Lung (tissue), 11 donors: ENCODE measurements at regions not wholly inside any gene's neighbourhood (a gene's known extent, or its start where the extent isn't known, plus 50 kb on each side); places are given as distances from the start of the nearest gene placed in this dataset.

Experiments
- ATAC-seq: fragments of 200-7000 bp; cut with Tn5 transposase; one replicate; pipeline ENCODE4 v1.9.1; 2020; ENCODE audit warnings: moderate number of reproducible peaks; ENCODE audit not compliant: insufficient read depth, low FRiP score
- DNase-seq, 3 donors: peaks; one replicate each; pipeline ENCODE4 v3.0.0-alpha.2; 2013 to 2017
- H3K27ac ChIP-seq, 2 donors: one replicate each; pipeline ENCODE4 v1.5.1; 2013; ENCODE audit warnings: mild to moderate bottlenecking in 2 of 2, moderate library complexity in 2 of 2, control low read depth in 1 of 2, inconsistent platforms in 1 of 2, low read depth in 1 of 2, low read length in 1 of 2
- H3K27me3 ChIP-seq, 3 donors: one replicate each; pipeline ENCODE4 v1.5.1; 2013; ENCODE audit warnings: low read length in 2 of 3; ENCODE audit not compliant: control insufficient read depth in 3 of 3, insufficient read depth in 3 of 3
- H3K36me3 ChIP-seq, 4 donors: one replicate each; pipeline ENCODE4 v1.5.1; 2013; ENCODE audit warnings: low read length in 4 of 4, mild to moderate bottlenecking in 1 of 4, moderate library complexity in 1 of 4; ENCODE audit not compliant: control insufficient read depth in 4 of 4, insufficient read depth in 4 of 4
- H3K4me1 ChIP-seq, 5 donors: one replicate each; pipeline ENCODE4 v1.5.1; 2013; ENCODE audit warnings: low read length in 5 of 5, mild to moderate bottlenecking in 2 of 5, moderate library complexity in 1 of 5; ENCODE audit not compliant: control insufficient read depth in 5 of 5, insufficient read depth in 5 of 5
- H3K4me3 ChIP-seq: one replicate; pipeline ENCODE4 v1.5.1; 2013; ENCODE audit warnings: mild to moderate bottlenecking, control low read depth, moderate library complexity
- H3K9ac ChIP-seq, 2 donors: one replicate each; pipeline ENCODE4 v1.5.1; 2013; ENCODE audit warnings: low read length in 2 of 2, control low read depth in 1 of 2; ENCODE audit not compliant: insufficient read depth in 1 of 2
- H3K9me3 ChIP-seq, 4 donors: one replicate each; pipeline ENCODE4 v1.5.1; 2013; ENCODE audit warnings: low read length in 3 of 4, mild to moderate bottlenecking in 1 of 4, moderate library complexity in 1 of 4; ENCODE audit not compliant: control insufficient read depth in 4 of 4, insufficient read depth in 3 of 4
- WGBS, 2 donors: extraction: QIAGEN DNeasy Blood & Tissue Kit; methylation state at CpG; one replicate each; pipeline ENCODE4 v1.1.7; 2013; 5-methylcytosine and 5-hydroxymethylcytosine counted together
- TF ChIP-seq, protein P1 (sequence below): IDR thresholded peaks from 2 replicates; pipeline ENCODE4 v1.5.1; 2012; ENCODE audit warnings: mild to moderate bottlenecking; ENCODE audit errors: control extremely low read depth, extremely low read depth
- donor health status: control.
- donor health status: control.
- donor health status: Bipolar disorder and iron deficiency.
- donor health status: healthy.
- donor health status: DM: yes; HTN: yes; CAD: no.

DNA sequence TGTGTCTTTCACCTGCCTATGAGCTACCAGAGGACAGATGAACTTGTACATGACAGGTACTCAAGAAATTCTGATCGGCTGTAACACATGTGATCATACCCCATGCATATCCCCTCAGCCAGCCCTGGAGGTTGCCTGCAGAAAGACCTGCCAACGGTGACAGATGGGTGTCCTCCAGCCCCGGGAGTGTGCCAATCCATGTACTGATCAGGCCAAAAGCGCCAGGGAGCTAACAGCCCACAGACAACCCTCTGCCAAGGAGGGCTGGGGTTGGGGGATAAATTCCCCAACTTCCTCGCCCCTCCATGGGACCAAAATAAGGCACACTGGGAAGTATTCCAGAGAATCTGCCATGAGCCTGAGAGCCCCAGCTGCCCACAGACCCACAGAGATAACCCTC, 189.4 kb downstream of the CCT6B start:
- H3K9me3 ChIP-seq = no peaks in the 10 kb centered on the region
- ATAC-seq (no peak), DNase-seq (no peak)
- H3K27me3 ChIP-seq = no peaks in the 10 kb centered on the region
- H3K27ac ChIP-seq = no peak overlapping the region
- no peaks in the 10 kb centered on the region for H3K36me3 ChIP-seq
- H3K4me1 ChIP-seq = no peaks in the 10 kb centered on the region
- no peak overlapping the region for H3K9ac ChIP-seq
- TF ChIP-seq, protein P1, sequence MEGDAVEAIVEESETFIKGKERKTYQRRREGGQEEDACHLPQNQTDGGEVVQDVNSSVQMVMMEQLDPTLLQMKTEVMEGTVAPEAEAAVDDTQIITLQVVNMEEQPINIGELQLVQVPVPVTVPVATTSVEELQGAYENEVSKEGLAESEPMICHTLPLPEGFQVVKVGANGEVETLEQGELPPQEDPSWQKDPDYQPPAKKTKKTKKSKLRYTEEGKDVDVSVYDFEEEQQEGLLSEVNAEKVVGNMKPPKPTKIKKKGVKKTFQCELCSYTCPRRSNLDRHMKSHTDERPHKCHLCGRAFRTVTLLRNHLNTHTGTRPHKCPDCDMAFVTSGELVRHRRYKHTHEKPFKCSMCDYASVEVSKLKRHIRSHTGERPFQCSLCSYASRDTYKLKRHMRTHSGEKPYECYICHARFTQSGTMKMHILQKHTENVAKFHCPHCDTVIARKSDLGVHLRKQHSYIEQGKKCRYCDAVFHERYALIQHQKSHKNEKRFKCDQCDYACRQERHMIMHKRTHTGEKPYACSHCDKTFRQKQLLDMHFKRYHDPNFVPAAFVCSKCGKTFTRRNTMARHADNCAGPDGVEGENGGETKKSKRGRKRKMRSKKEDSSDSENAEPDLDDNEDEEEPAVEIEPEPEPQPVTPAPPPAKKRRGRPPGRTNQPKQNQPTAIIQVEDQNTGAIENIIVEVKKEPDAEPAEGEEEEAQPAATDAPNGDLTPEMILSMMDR = no peak
- 67 to 81% methylated on average over 5 of the region's 5 CpGs for WGBS, 2 donors
- no peak overlapping the region for H3K4me3 ChIP-seq

DNA sequence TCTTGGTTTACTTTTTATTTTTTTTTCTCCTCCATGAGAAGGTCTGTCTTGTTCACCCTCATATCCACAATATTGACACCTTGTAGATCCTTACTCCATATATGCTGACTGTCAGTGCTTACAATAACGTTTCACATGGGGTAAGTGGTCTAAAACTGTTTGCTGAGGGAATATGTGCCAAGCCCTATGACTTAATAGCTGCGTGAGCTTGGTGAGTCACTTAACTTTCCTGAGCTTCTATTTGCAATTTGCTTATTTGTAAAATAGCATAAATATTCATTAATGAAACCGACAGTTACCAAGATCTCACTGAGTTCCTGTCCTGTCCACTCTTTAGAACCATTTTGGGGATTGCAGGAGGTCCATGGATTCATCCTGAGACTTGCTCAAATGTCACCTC, 190.7 kb downstream of the CCT6B start:
- DNase-seq = no peak
- Histone ChIP-seq H3K27me3 (no peaks in the 10 kb centered on the region), H3K9me3 (no peaks in the 10 kb centered on the region), H3K4me1 (no peaks in the 10 kb centered on the region), H3K9ac (no peak overlapping the region), H3K36me3 (no peaks in the 10 kb centered on the region), H3K27ac (no peak overlapping the region), H3K4me3 (no peak overlapping the region)
- WGBS, 2 donors = 53 to 71% methylated on average over 3 of the region's 3 CpGs
- ATAC-seq = no peak
- TF ChIP-seq, protein P1 = no peak

DNA sequence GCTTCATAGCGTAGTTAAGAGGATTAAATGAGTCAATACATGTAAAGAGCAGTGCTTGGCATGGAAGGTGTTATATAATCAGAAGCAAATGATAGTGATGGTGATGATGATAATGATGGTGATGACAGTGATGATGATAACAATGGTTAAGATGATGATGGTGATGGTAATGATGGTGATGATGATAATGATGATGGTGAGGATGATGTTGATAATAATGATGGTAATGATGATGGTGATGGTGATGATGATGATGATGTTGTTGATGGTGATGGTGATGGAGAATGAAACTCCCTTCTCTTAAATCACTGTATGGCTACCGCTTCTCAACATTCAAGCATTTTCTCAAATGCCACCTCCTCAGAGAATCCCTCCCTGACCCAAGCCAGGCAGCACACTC, 190.5 kb downstream of the TMEM132E start:
- 82 to 92% methylated on average over 2 of the region's 2 CpGs for WGBS, 2 donors

DNA sequence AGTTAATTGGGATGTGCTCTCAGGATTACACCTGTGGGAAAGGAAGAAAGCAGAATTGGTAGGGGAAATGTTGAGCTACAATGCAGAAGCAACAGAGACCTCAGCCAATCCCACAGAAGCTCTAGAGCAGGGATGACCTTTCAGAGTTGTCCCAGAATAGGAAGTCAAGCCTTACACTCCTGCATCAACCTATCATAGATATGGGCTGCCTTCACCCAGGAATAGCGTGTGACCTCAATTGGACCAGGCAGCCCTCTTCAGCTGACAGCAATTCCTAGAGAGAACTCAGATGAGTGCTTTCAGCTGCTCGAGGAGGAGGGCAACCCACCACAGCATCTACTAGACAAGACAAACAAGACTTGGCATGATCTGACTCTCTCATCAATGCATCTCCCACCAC, 189.7 kb downstream of the TMEM132E start:
- no peak overlapping the region for H3K9ac ChIP-seq
- WGBS, 2 donors = 76 to 85% methylated on average over 2 of the region's 2 CpGs

More for the DNA sequence above, 190.5 kb downstream of the TMEM132E start:
- TF ChIP-seq, protein P1 = no peak
- no peaks in the 10 kb centered on the region for H3K9me3 ChIP-seq
- DNase-seq = no peak
- no peak for ATAC-seq
- H3K27ac ChIP-seq = no peak overlapping the region
- H3K4me1 ChIP-seq = no peaks in the 10 kb centered on the region
- no peaks in the 10 kb centered on the region for H3K36me3 ChIP-seq
- no peak overlapping the region for H3K4me3 ChIP-seq
- no peak overlapping the region for H3K9ac ChIP-seq
- no peaks in the 10 kb centered on the region for H3K27me3 ChIP-seq

More for the DNA sequence above, 189.7 kb downstream of the TMEM132E start:
- DNase-seq (no peak), ATAC-seq (no peak)
- H3K27ac ChIP-seq = no peak overlapping the region
- H3K27me3 ChIP-seq = no peaks in the 10 kb centered on the region
- peaks cover 0 to under 1% (median 0%) of the 10 kb centered on the region in 4 donors for H3K9me3 ChIP-seq
- TF ChIP-seq, protein P1 = no peak
- no peaks in the 10 kb centered on the region for H3K4me1 ChIP-seq
- H3K36me3 ChIP-seq = no peaks in the 10 kb centered on the region
- no peak overlapping the region for H3K4me3 ChIP-seq
